ENCODE measurements at regions not wholly inside any gene's neighbourhood (a gene's known extent, or its start where the extent isn't known, plus 50 kb on each side); places are given as distances from the start of the nearest gene placed in this dataset.

DNA sequence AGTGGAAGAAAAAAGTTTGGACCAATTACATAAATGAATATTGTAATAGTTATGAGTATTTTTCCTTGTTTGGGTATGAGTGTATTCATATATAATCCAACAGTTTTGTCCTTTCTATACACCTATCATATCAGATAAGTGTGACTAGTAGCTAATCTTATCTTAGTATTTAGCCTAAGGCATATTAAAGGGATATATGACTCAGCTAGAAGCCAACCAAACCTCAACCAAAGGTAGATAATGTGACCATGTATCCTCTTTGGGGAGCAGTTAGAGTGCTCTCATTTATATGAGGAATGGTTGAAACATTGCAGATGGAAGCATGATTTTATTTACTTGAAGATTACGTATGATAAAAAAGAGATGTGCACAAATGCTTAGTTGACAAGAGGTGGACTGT, 370.0 kb upstream of the CTNND2 start:
- TF ChIP-seq EZH2 (IDR thresholded peaks at IDR 0.05; ENCODE audit: low read depth, unreplicated experiment) = no peak
- no peak for TF ChIP-seq CTCF (conservative IDR thresholded peaks at IDR 0.05; ENCODE audit: low read depth in 2 of 2)
- TF ChIP-seq POLR2AphosphoS5 (IDR thresholded peaks at IDR 0.05; ENCODE audit: low read depth) = no peak
- TF ChIP-seq, protein P1, sequence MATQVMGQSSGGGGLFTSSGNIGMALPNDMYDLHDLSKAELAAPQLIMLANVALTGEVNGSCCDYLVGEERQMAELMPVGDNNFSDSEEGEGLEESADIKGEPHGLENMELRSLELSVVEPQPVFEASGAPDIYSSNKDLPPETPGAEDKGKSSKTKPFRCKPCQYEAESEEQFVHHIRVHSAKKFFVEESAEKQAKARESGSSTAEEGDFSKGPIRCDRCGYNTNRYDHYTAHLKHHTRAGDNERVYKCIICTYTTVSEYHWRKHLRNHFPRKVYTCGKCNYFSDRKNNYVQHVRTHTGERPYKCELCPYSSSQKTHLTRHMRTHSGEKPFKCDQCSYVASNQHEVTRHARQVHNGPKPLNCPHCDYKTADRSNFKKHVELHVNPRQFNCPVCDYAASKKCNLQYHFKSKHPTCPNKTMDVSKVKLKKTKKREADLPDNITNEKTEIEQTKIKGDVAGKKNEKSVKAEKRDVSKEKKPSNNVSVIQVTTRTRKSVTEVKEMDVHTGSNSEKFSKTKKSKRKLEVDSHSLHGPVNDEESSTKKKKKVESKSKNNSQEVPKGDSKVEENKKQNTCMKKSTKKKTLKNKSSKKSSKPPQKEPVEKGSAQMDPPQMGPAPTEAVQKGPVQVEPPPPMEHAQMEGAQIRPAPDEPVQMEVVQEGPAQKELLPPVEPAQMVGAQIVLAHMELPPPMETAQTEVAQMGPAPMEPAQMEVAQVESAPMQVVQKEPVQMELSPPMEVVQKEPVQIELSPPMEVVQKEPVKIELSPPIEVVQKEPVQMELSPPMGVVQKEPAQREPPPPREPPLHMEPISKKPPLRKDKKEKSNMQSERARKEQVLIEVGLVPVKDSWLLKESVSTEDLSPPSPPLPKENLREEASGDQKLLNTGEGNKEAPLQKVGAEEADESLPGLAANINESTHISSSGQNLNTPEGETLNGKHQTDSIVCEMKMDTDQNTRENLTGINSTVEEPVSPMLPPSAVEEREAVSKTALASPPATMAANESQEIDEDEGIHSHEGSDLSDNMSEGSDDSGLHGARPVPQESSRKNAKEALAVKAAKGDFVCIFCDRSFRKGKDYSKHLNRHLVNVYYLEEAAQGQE (IDR thresholded peaks at IDR 0.05; ENCODE audit: unreplicated experiment) = no peak
- TF ChIP-seq, protein P2, sequence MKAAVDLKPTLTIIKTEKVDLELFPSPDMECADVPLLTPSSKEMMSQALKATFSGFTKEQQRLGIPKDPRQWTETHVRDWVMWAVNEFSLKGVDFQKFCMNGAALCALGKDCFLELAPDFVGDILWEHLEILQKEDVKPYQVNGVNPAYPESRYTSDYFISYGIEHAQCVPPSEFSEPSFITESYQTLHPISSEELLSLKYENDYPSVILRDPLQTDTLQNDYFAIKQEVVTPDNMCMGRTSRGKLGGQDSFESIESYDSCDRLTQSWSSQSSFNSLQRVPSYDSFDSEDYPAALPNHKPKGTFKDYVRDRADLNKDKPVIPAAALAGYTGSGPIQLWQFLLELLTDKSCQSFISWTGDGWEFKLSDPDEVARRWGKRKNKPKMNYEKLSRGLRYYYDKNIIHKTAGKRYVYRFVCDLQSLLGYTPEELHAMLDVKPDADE (IDR thresholded peaks at IDR 0.05) = no peak
- TF ChIP-seq JUNB (IDR thresholded peaks at IDR 0.05; ENCODE audit: unreplicated experiment) = no peak
- no peak for TF ChIP-seq CREB1 (CRISPR knock-in tag; IDR thresholded peaks at IDR 0.05; ENCODE audit: low read depth)
- TF ChIP-seq STAT1 (IDR thresholded peaks at IDR 0.05; ENCODE audit: unreplicated experiment) = no peak
- no peak for TF ChIP-seq ZNF462 (CRISPR knock-in tag; IDR thresholded peaks at IDR 0.05)

Data from GM23338 (cell line).